Fibroblast of the aortic adventitia (primary cell): ENCODE measurements at regions not wholly inside any gene's neighbourhood (a gene's known extent, or its start where the extent isn't known, plus 50 kb on each side); places are given as distances from the start of the nearest gene placed in this dataset.
A peak's percentile ranks its signal among the peaks of the same experiment; 100 is the strongest.
"Not testable (repeated sequence)": the region's sequence is repeated elsewhere in the genome, so short reads cannot be mapped to it uniquely, and the experiment has no call there.

Experiments
- DNase-seq: peaks from one replicate; pipeline ENCODE4 v3.0.0-alpha.2; 2010; ENCODE audit warnings: low read depth
- H3K4me3 ChIP-seq: 2 replicates; pipeline ENCODE4 v1.5.1; 2011; ENCODE audit warnings: low read depth, mild to moderate bottlenecking, control low read depth, low read length, moderate library complexity
- TF ChIP-seq, protein P1 (sequence below): IDR thresholded peaks from 2 replicates; pipeline ENCODE4 v1.5.1; 2011; ENCODE audit warnings: mild to moderate bottlenecking, low read length, control low read depth, inconsistent platforms; ENCODE audit not compliant: insufficient read depth

DNA sequence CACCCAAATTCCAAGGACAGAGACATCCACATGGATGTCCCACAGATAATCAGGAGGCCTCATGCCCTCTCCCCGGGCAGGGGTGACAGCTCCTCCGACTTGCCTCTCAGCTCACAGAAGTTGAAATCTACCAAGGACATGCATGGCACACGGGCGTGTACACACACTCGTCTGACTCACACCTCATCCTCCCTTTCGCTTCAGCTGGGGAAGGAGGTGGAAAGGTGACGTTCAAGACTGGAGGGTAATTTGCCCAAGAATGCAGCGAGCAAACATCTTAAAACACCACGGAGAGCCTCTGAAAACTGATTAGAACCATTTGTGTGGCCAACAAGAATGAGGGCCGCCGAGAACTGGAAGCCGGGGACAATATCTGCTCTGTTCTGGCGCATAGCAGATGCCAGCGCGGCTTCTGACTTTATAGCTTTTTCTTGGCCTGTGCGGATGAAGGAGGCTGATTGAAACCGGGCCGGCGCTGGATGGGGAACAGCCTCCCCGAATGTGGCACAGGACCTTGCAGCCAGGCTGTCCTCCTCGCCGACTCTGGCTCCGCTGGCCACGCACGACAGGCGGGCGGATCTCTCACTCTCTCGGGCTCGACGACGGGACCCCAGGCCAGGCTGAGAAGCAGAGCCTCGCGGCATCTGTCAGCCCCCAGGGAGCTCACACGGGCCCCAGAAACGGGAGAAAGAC is 100.9 kb downstream of the C16orf95 start:
- no peak for DNase-seq
- TF ChIP-seq, protein P1, sequence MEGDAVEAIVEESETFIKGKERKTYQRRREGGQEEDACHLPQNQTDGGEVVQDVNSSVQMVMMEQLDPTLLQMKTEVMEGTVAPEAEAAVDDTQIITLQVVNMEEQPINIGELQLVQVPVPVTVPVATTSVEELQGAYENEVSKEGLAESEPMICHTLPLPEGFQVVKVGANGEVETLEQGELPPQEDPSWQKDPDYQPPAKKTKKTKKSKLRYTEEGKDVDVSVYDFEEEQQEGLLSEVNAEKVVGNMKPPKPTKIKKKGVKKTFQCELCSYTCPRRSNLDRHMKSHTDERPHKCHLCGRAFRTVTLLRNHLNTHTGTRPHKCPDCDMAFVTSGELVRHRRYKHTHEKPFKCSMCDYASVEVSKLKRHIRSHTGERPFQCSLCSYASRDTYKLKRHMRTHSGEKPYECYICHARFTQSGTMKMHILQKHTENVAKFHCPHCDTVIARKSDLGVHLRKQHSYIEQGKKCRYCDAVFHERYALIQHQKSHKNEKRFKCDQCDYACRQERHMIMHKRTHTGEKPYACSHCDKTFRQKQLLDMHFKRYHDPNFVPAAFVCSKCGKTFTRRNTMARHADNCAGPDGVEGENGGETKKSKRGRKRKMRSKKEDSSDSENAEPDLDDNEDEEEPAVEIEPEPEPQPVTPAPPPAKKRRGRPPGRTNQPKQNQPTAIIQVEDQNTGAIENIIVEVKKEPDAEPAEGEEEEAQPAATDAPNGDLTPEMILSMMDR, result no peak
- H3K4me3 ChIP-seq, result no peak overlapping the region

DNA sequence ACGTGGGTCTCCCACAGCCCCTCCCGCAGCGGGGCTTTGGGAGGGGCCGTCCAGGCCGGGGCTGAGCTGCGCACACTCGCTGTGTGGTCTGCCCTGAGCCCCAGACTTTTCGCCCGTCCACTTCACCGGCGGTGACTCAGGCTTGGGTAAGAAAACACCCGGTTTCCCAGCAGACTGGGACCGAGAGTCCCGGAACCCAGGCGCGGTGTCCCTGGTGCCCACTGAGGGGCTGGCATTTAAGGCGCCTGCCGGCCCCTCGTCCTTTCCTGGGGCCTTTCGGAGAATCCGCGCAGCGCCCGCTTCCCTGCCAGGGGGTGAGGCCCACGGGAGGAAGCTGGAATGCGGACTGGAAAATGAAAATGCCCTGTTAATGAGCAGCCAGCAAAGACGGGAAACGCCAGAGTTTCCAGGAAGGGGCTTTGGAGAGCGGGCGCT is 100.3 kb downstream of the C16orf95 start:
- DNase-seq, result peak; percentile 40
- no peak overlapping the region for H3K4me3 ChIP-seq
- TF ChIP-seq, protein P1, result no peak

DNA sequence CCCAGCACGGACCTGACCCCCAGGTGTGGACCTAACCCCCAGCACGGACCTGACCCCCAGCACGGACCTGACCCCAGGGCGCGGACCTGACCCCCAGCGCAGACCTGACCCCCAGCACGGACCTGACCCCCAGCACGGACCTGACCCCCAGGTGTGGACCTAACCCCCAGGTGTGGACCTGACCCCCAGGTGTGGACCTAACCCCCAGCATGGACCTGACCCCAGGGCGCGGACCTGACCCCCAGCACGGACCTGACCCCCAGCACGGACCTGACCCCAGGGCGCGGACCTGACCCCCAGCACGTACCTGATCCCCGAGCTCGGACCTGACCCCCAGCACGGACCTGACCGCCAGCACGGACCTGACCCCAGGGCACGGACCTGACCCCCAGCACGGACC is 99.4 kb downstream of the C16orf95 start:
- not testable (repeated sequence) for DNase-seq

DNA sequence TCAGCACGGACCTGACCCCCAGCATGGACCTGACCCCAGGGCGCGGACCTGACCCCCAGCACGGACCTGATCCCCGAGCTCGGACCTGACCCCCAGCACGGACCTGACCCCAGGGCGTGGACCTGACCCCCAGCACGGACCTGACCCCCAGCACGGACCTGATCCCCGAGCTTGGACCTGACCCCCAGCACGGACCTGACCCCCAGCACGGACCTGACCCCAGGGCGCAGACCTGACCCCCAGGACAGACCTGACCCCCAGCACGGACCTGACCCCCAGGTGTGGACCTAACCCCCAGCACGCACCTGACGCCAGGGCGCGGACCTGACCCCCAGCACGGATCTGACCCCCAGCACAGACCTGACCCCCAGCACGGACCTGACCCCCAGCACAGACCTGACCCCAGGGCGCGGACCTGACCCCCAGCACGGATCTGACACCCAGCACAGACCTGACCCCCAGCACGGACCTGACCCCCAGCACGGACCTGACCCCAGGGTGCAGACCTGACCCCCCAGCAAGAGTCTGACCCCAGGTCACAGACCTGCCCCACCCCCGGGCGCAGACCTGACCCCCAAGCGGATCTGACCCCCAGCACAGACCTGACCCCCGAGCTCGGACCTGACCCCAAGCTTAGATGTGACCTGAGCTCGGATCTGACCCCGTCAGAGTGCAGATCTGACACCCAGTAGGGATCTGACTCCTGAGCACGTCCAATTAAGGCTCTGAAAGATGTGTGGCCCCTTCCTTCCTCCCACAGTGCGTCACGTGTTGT is 98.7 kb downstream of the C16orf95 start:
- TF ChIP-seq, protein P1, result no peak
- H3K4me3 ChIP-seq, result no peak overlapping the region
- no peak for DNase-seq

More for the DNA sequence above, 99.4 kb downstream of the C16orf95 start:
- not testable (repeated sequence) for H3K4me3 ChIP-seq

DNA sequence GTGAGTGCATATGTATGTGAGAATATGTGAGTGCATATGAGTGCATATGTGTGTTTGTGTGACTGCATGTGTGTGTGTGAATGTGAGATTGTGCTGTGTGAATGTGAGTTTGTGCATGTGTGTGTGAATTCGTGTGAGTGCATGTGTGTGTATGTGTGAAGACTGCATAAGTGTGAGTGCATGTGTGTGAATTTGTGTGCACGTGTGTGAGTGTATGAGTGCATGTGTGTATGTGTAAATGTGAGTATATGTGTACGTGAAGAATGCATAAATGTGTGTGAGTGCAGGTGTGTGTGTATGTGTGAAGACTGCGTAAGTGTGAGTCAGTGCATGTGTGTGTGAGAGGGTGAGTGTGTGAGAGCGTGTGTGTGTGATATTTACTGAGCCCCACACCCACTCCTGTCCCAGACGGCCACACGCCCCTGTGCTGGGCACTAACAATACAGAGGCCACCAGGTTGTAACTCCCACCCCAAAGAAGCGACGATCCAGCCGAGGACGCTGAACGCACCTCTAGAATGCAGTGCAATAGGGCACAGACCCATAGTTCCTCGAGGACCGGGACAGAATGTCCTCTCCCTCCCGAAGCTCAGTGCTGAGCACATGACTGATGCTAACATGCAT is 97.8 kb downstream of the C16orf95 start:
- DNase-seq, result no peak
- TF ChIP-seq, protein P1, result no peak
- no peak overlapping the region for H3K4me3 ChIP-seq

DNA sequence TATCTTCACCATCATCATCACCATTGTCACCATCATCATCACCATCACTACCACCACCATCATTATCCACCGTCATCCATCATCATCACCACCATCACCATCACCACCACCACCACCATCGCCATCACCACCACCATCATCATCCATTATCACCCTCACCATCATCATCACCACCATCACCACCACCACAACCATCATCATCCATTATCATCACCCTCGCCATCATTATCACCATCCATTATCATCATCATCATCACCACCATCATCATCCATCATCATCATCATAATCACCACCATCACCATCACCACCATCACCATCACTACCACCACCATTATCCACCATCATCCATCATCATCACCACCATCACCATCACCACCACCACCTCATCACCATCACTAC is 95.6 kb downstream of the C16orf95 start:
- TF ChIP-seq, protein P1, result no peak
- no peak for DNase-seq
- no peak overlapping the region for H3K4me3 ChIP-seq

DNA sequence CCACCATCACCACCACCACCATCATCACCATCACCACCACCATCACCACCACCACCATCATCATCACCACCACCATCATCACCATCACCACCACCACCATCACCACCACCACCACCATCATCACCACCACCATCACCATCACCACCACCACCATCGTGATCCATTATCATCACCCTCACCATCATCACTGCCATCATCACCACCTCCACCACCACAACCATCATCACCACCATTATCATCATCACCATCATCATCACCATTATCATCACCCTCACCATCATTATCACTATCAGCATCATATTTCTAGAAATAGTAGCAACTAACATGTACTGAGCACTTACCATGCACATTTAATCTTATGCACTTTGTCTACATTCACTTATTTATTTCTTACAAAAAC is 94.9 kb downstream of the C16orf95 start:
- TF ChIP-seq, protein P1, result no peak
- DNase-seq, result no peak
- H3K4me3 ChIP-seq, result no peak overlapping the region
